NCI-H2107 treated with DMSO at 0.1 percent for 48 hours (cell line): ENCODE measurements at regions not wholly inside any gene's neighbourhood (a gene's known extent, or its start where the extent isn't known, plus 50 kb on each side); places are given as distances from the start of the nearest gene placed in this dataset.

Experiments used
- DNase-seq: peaks from one replicate; lab custom pipeline; 2025; ENCODE audit not compliant: unreplicated experiment; lab: John Stamatoyannopoulos, UW

GRCh38 chr12:114901316-114901715 lies 217.3 kb upstream of the TBX3 start:
- DNase-seq: no peak

GRCh38 chr12:114898159-114898558 lies 214.2 kb upstream of the TBX3 start:
- DNase-seq: no peak

- no peak for DNase-seq
Measured at GRCh38 chr12:114895827-114896226, 211.9 kb upstream of the TBX3 start.

- DNase-seq: no peak
Measured at GRCh38 chr12:114895081-114895480, 211.1 kb upstream of the TBX3 start.

- DNase-seq: no peak
Measured at GRCh38 chr12:114894076-114894475, 210.1 kb upstream of the TBX3 start.

DNA sequence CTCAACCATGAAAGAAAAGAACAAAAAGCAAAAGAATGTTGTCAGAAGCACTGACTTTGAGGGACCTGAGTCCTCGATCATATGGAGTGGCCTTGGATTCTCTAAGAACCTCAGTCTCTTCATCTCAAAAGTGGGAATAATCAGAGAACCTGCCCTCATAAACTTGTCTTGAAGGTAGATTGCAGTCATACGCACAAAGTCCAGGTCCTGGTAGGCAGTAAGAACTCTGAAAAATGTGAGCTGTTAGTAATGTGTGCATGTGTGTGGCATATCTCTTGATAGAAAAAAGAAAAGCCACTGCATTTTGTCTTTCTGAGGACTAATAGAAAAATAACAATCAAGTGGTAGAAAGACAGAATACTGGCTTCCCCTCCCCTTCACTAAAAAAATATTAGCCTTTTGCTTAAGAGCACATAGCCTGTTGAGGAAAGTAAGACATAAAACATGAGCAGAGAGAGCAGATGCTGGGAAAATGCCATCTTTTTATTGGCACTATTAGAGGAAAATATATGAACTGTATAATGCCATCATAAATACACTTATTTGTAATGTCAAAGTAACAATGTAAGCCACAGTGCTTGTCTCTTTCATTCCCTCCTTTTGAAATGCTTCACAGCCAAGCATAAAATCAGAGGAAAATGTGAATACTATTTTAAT lies 205.1 kb upstream of the TBX3 start:
- no peak for DNase-seq

GRCh38 chr12:114888448-114888847 lies 204.5 kb upstream of the TBX3 start:
- no peak for DNase-seq

DNA sequence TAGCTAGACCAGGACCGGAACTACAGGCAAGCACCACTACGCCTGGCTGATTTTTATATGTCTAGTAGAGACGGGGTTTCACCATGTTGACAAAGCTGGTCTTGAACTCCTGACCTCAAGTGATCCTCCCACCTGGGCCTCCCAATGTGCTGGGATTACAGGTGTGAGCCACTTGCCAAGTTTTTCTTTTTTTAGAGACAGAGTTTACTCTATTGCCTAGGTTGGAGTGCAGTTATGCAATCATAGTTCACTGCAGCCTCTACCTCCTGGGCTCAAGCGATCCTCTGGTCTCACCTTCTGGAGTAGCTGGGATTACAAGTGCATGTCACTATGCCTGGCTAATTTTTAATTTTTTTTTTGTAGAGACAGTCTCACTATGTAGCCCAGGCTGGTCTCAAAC lies 201.5 kb upstream of the TBX3 start:
- no peak for DNase-seq

GRCh38 chr12:114884575-114884974 lies 200.6 kb upstream of the TBX3 start:
- no peak for DNase-seq

GRCh38 chr12:114882083-114882482 lies 198.1 kb upstream of the TBX3 start:
- no peak for DNase-seq

GRCh38 chr12:114879354-114879753 lies 195.4 kb upstream of the TBX3 start:
- DNase-seq: no peak

- DNase-seq: no peak
Measured at GRCh38 chr12:114878781-114879180, 194.8 kb upstream of the TBX3 start.

DNA sequence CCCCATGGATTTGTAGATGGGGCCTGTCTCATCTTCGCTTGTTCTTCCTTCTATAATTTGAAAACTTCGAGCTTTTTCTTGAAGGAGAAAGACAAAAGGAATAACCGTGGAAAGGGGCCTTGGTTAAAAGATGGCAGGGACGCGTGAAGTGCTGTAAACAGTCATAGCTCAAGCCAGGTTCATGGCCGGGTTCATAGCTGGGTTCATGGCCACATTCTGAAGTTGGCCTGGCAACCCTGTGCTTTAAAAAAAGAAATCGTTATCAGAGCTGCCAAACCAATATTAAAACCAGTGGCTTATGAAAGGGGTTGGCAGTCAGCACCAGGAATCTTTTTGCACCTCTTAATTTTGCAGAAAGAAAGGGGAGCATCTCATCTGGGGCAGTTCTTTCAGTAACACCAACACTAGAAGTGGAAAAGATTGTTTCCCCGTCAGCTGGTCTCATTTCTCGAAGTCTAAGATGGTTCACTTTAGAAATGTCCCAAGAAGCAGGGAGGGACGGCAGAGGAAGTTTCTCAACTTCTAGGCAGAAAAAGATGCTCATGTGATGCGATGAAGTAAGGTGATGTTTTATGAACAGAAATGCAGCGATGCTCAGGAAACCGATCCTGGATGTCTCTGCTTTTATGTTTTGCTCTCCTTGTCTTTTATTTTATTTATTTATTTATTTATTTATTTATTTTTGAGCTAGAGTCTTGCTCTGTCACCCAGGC lies 193.1 kb upstream of the TBX3 start:
- DNase-seq: no peak

GRCh38 chr12:114875313-114875712 lies 191.3 kb upstream of the TBX3 start:
- no peak for DNase-seq

DNA sequence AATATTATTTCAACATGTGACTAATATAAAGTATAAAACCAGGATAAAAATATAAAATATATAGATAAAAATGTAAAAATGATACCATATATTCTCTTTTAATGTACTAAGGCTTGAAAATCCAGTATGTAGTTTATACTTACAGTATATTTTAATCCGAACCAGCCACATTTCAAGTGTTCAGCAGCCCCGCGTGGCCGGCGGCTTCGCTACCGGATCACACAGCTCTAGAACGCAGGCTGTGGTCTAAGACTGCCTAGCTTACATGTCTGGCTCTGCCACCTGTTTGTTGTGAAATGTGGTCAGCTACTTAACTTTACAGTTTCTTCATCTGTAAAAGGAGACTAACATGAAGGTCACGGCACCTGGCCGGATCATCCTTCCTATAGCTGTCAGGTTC lies 189.7 kb upstream of the TBX3 start:
- DNase-seq: no peak

DNA sequence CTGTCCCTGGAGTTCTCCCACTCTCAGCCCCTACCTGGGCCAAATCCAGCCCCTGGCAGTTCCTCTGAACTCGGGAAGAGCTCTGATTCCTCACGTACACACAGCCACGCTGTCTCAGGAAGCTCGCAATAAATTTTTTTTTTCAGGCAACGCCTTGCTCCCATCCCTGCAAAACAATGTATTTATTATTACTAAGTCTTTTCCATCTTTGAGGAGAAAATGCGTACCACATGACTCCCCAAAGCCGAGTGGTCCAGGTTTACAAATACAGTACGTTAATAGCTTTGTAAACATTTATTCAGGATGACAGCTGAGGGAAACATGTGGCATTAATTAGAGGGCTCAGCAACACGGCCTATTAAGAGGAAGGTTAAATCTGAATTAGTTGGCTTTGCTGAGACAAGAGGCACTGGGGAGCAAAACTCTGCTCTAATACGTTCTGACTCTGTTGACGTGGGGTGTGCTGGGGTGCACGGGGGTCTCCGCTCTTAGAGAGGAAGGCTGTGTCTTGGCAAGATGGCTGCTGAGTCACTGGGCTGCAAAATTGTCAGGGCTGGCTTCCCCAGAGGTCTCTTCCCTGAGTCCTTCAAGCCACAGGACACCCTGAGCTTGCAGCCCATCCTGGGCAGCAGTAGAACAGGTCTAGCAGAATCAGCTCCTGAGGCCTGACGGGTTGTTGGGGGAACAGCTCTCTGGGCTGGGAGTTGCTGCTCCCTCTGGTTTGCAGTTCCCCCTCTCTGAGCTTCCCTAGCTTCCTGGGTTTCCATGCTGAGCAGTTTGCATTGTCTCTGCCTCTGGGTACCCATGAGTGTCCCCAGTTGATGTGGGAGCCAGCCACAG lies 185.2 kb upstream of the TBX3 start:
- no peak for DNase-seq

- DNase-seq: no peak
Measured at GRCh38 chr12:114866331-114866730, 182.4 kb upstream of the TBX3 start.

GRCh38 chr12:114864837-114865551 lies 181.0 kb upstream of the TBX3 start:
- DNase-seq: no peak

DNA sequence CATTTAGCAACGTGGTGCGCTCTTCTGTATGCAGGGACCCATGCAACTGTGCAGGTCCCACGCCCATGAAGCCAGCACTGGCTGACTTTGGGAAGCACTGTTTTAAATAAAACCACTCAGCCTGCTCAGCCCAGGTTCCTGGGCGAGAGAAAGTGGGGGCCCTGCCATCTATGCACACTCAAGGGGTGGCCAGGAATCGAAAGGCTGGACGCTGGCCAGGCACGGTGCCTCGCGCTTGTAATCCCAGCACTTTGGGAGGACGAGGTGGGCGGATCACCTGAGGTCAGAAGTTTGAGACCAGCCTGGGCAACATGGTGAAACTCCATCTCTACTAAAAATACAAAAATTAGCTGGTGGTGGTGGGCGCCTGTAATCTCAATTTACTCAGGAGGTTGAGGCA lies 179.9 kb upstream of the TBX3 start:
- DNase-seq: no peak

DNA sequence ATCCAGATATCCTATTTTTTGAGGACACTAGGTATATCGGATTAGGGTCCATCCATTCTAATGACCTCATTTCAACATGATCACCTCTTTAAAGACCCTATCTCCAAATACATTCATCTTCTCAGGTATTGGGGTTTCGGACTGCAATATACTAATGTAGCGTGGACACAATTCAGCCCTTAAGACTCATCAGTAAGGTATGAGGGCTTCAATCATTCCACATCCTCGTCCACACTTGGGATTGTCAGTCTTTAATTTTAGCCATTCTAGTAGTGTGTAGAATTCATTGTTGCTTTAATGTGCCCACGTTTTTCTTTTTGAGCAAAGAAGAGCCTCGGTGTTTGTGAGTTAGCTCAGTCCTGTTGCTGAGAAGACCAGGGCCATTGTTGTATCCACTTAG lies 177.0 kb upstream of the TBX3 start:
- DNase-seq: no peak

DNA sequence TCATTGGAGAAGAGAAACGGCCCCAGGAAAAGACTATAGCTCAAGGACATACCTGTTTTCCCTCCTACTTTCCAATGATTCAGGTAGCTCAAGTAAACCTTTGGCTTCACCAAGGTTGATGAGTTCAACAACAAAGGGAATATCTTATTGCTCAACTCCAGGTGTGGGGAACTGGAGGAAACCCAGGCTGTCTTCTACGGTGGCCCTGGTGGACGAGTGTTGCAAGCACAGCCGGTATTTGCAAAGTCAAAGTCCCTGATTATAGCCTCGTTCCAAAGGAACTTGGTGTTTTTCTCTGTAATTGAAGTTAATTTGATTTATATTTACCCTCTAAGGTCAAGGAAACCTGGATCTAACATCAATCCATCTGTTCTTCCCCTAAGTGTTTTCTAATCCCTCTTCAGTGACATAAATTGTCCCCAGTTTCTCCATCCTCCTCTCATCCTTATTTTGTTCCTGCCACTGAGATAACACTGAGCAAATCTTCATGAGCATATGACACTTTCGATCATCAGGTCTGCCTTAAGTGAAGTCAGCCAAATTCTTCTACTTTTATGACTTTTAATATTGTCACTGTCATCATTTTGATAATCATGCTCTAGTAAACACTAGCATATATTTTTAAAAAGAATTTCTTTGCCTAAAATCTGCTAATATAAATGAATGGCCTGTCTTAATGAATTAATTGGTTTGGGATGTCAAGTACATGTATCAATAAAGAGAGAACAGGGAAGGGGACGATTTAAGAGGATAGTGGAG lies 174.6 kb upstream of the TBX3 start:
- DNase-seq: no peak
